Caco-2 (cell line): ENCODE measurements at regions not wholly inside any gene's neighbourhood (a gene's known extent, or its start where the extent isn't known, plus 50 kb on each side); places are given as distances from the start of the nearest gene placed in this dataset.

Experiments used
- BruUV-seq: library from RNA; stranded (reverse); fragments of 400-500 nt; replicated peaks from 2 replicates; lab custom pipeline; 2021; lab: Mats Ljungman, UMichigan
- CTCF ChIA-PET: fragments of 300-600 bp; sonication (Branson Sonifier 250); formaldehyde crosslinking; loops from one replicate; lab custom pipeline; 2022; ENCODE audit warnings: antibody characterized with exemption; lab: Charles Lee
- POLR2A ChIA-PET: fragments of 300-600 bp; sonication (Branson Sonifier 250); formaldehyde crosslinking; loops from one replicate; lab custom pipeline; 2022; ENCODE audit warnings: antibody characterized with exemption; lab: Charles Lee
- DNase-seq, 2 experiments: peaks; one replicate each; pipeline versions ENCODE4 v3.0.0 to v3.0.0-alpha.2; 2020 to 2022
- H3K27me3 ChIP-seq: replicated peaks from 2 replicates; pipeline ENCODE4 v1.6.0; 2011; ENCODE audit warnings: low read length; ENCODE audit not compliant: control insufficient read depth, insufficient read depth
- H3K36me3 ChIP-seq: 2 replicates; pipeline ENCODE4 v1.5.1; 2011; ENCODE audit warnings: low read length; ENCODE audit not compliant: control insufficient read depth, insufficient read depth
- H3K4me1 ChIP-seq: fragments of 250-450 bp; sonication (Bioruptor Pico); 2 replicates; pipeline ENCODE4 v1.5.1; 2020; ENCODE audit warnings: mild to moderate bottlenecking
- H3K4me3 ChIP-seq: 2 replicates; pipeline ENCODE4 v1.5.1; 2011; ENCODE audit warnings: low read depth, mild to moderate bottlenecking, control low read depth, low read length
- H3K9me3 ChIP-seq: fragments of 250-450 bp; sonication (Bioruptor Pico); 2 replicates; pipeline ENCODE4 v1.5.1; 2020; ENCODE audit warnings: mild to moderate bottlenecking, moderate library complexity
- H3K27ac Mint-ChIP-seq: one replicate; pipeline ENCODE4 v1.8.0; 2022; ENCODE audit warnings: mixed read lengths; ENCODE audit not compliant: unreplicated experiment
- H3K27me3 Mint-ChIP-seq: one replicate; pipeline ENCODE4 v1.8.0; 2022; ENCODE audit warnings: mixed read lengths; ENCODE audit not compliant: insufficient read depth, unreplicated experiment
- H3K36me3 Mint-ChIP-seq: one replicate; pipeline ENCODE4 v1.8.0; 2022; ENCODE audit warnings: mild to moderate bottlenecking, mixed read lengths; ENCODE audit not compliant: insufficient read depth, unreplicated experiment
- H3K4me1 Mint-ChIP-seq: one replicate; pipeline ENCODE4 v1.8.0; 2022; ENCODE audit warnings: low read depth, mixed read lengths; ENCODE audit not compliant: unreplicated experiment
- H3K4me3 Mint-ChIP-seq: one replicate; pipeline ENCODE4 v1.8.0; 2022; ENCODE audit warnings: mild to moderate bottlenecking, moderate library complexity, mixed read lengths; ENCODE audit not compliant: unreplicated experiment
- H3K9me3 Mint-ChIP-seq: one replicate; pipeline ENCODE4 v1.8.0; 2022; ENCODE audit warnings: mixed read lengths; ENCODE audit not compliant: unreplicated experiment
- intact Hi-C: fragments of 100-400 bp; cut with micrococcal nuclease; formaldehyde crosslinking; loops from one replicate; pipeline ENCODE4 v1.10.0; 2022; ENCODE audit not compliant: unreplicated experiment
- TF ChIP-seq, protein P1 (sequence below), 2 experiments: fragments of 200-600 bp in 1 of 2; IDR thresholded peaks; 1 replicate in 1 of 2; 2 replicates in 1 of 2; pipeline versions ENCODE4 v1.5.1 to v1.8.0; 2011 to 2022; ENCODE audit warnings: antibody characterized with exemption in 1 of 2, control low read depth in 1 of 2, inconsistent platforms in 1 of 2, low read depth in 1 of 2, low read length in 1 of 2, mild to moderate bottlenecking in 1 of 2, moderate library complexity in 1 of 2; ENCODE audit not compliant: insufficient read depth in 1 of 2, severe bottlenecking in 1 of 2, unreplicated experiment in 1 of 2

DNA sequence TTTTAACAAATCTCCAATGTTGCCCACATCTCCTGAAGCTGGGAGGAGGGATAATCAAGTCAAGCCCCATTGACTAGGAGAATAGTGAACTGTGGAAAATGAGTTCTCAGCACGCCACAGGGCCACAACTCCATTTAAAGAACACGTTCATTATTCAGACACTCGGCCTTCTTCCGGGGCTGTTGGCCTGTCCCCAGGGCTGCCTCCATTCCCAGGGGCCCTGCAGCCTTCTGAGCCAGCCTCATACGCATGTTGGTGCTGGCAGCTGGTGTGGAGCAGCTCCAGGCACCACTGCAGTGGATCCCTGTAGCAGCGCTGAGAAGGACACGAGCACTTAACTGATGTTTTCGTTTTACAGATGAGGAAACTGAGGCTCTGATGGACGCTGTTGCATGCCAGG lies 87.5 kb upstream of the RCN1 start:
- Histone ChIP-seq H3K4me1 (no peaks in the 10 kb centered on the region), H3K36me3 (no peaks in the 10 kb centered on the region), H3K4me3 (no peak overlapping the region), H3K9me3 (no peaks in the 10 kb centered on the region), H3K27me3 (peaks cover 2% of the 10 kb centered on the region)
- no peaks in the 10 kb centered on the region for H3K9me3 Mint-ChIP-seq
- intact Hi-C loops: no loop called here
- H3K4me1 Mint-ChIP-seq: no peaks in the 10 kb centered on the region
- ChIA-PET POLR2A (no interaction called here), CTCF (no interaction called here)
- TF ChIP-seq, protein P1, sequence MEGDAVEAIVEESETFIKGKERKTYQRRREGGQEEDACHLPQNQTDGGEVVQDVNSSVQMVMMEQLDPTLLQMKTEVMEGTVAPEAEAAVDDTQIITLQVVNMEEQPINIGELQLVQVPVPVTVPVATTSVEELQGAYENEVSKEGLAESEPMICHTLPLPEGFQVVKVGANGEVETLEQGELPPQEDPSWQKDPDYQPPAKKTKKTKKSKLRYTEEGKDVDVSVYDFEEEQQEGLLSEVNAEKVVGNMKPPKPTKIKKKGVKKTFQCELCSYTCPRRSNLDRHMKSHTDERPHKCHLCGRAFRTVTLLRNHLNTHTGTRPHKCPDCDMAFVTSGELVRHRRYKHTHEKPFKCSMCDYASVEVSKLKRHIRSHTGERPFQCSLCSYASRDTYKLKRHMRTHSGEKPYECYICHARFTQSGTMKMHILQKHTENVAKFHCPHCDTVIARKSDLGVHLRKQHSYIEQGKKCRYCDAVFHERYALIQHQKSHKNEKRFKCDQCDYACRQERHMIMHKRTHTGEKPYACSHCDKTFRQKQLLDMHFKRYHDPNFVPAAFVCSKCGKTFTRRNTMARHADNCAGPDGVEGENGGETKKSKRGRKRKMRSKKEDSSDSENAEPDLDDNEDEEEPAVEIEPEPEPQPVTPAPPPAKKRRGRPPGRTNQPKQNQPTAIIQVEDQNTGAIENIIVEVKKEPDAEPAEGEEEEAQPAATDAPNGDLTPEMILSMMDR (IDR thresholded peaks at IDR 0.05; ENCODE audit: insufficient read depth in 1 of 2, low read depth in 1 of 2, low read length in 1 of 2, severe bottlenecking in 1 of 2, unreplicated experiment in 1 of 2): no peak
- H3K27me3 Mint-ChIP-seq: peaks cover 13% of the 10 kb centered on the region
- no peak overlapping the region for H3K4me3 Mint-ChIP-seq
- no peaks in the 10 kb centered on the region for H3K36me3 Mint-ChIP-seq
- no peak for DNase-seq
- no peak overlapping the region for H3K27ac Mint-ChIP-seq
- no TSS peak for BruUV-seq

DNA sequence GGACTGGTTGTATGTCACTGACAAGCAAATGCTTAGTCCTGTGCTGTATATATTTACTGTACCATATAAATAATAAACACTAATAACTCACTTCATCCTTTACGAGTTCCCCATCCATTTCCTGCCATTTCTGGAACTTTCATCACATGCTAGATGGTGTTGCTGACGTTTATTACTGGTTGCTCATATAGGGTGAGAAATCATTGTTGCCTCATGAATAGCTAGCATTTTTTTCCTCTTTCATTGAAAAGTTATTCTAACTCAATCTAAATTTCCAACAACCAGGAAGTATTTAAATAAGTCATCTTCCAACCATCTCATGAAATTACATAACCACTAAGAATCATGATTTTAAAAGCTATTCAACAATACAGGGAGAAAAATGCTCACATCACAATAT lies 88.6 kb upstream of the RCN1 start:
- Histone ChIP-seq H3K4me1 (no peaks in the 10 kb centered on the region), H3K9me3 (no peaks in the 10 kb centered on the region), H3K27me3 (peaks cover 2% of the 10 kb centered on the region), H3K36me3 (no peaks in the 10 kb centered on the region), H3K4me3 (no peak overlapping the region)
- no peaks in the 10 kb centered on the region for H3K4me1 Mint-ChIP-seq
- ChIA-PET POLR2A (no interaction called here), CTCF (no interaction called here)
- TF ChIP-seq, protein P1 (IDR thresholded peaks at IDR 0.05; ENCODE audit: insufficient read depth in 1 of 2, low read depth in 1 of 2, low read length in 1 of 2, severe bottlenecking in 1 of 2, unreplicated experiment in 1 of 2): no peak
- no TSS peak for BruUV-seq
- H3K27me3 Mint-ChIP-seq: peaks cover 17% of the 10 kb centered on the region
- no peak for DNase-seq
- no peak overlapping the region for H3K4me3 Mint-ChIP-seq
- H3K27ac Mint-ChIP-seq: no peak overlapping the region
- H3K9me3 Mint-ChIP-seq: no peaks in the 10 kb centered on the region
- intact Hi-C loops: no loop called here
- H3K36me3 Mint-ChIP-seq: no peaks in the 10 kb centered on the region

DNA sequence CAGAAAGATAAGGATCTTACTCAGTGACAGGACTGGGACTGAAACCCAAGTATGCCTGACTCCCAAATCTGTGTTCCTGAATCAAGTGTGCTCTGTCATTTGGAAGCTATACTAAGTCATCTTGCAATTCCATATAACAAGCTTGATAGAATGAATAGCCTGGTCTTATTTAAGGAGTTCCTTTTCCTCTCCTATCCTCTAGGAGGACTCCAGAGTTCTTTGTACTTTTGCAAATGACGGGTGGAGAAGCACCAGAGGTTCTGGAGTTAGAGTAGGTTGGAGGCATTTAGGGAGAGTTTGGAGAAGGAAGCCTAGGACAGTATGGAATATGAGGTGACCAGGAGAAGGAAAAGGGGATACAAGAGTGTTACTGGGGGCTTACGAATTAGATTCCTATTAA lies 92.9 kb upstream of the RCN1 start:
- H3K4me1 ChIP-seq: no peaks in the 10 kb centered on the region
- no peak overlapping the region for H3K4me3 ChIP-seq
- CTCF ChIA-PET: interaction anchor here (0.6 to 1.0 kb wide), 2 partner anchors 9 to 171 kb away, joined by 3 to 5 read pairs; no protein-coding TSS in a partner anchor
- H3K36me3 ChIP-seq: no peaks in the 10 kb centered on the region
- no peaks in the 10 kb centered on the region for H3K4me1 Mint-ChIP-seq
- DNase-seq: no peak
- POLR2A ChIA-PET: no interaction called here
- no peak overlapping the region for H3K27ac Mint-ChIP-seq
- no peaks in the 10 kb centered on the region for H3K36me3 Mint-ChIP-seq
- no TSS peak for BruUV-seq
- intact Hi-C loops: no loop called here
- TF ChIP-seq, protein P1 (IDR thresholded peaks at IDR 0.05; ENCODE audit: insufficient read depth in 1 of 2, low read depth in 1 of 2, low read length in 1 of 2, severe bottlenecking in 1 of 2, unreplicated experiment in 1 of 2): peak in 1 of 2 experiments; percentile 3
- H3K4me3 Mint-ChIP-seq: no peak overlapping the region
- no peaks in the 10 kb centered on the region for H3K9me3 Mint-ChIP-seq
- no peaks in the 10 kb centered on the region for H3K9me3 ChIP-seq
- H3K27me3 Mint-ChIP-seq: peaks cover 15% of the 10 kb centered on the region
- no peaks in the 10 kb centered on the region; the same call in none of the 2 replicates for H3K27me3 ChIP-seq
